ENCODE measurements at regions not wholly inside any gene's neighbourhood (a gene's known extent, or its start where the extent isn't known, plus 50 kb on each side); places are given as distances from the start of the nearest gene placed in this dataset.

- no peaks in the 10 kb centered on the region for H3K4me1 ChIP-seq (ENCODE audit: control insufficient read depth in 4 of 4, insufficient read depth in 4 of 4, low read length in 3 of 4)
- no peaks in the 10 kb centered on the region for H3K27me3 ChIP-seq (ENCODE audit: control insufficient read depth in 4 of 4, insufficient read depth in 4 of 4, low read length in 3 of 4)
- 91% methylated on average over 4 of the region's 4 CpGs for WGBS
- no peak overlapping the region for H3K4me3 ChIP-seq (ENCODE audit: low read depth in 1 of 3, low read length in 3 of 3)
- H3K36me3 ChIP-seq (ENCODE audit: control insufficient read depth in 4 of 4, insufficient read depth in 3 of 4, low read depth in 1 of 4, low read length in 3 of 4): no peaks in the 10 kb centered on the region
- no peak overlapping the region for H3K9ac ChIP-seq (ENCODE audit: low read depth in 1 of 2, low read length in 2 of 2)
- no peak overlapping the region for H3K27ac ChIP-seq (ENCODE audit: low read depth in 1 of 2, low read length in 2 of 2)
- H3K9me3 ChIP-seq (ENCODE audit: control insufficient read depth in 4 of 4, low read length in 3 of 4): no peaks in the 10 kb centered on the region
- TF ChIP-seq NR2F2 (IDR thresholded peaks at IDR 0.05): no peak
- no peak for TF ChIP-seq HNF4G (IDR thresholded peaks at IDR 0.05)
- no peak for TF ChIP-seq MAX (IDR thresholded peaks at IDR 0.05)
- TF ChIP-seq TAF1 (conservative IDR thresholded peaks at IDR 0.05): no peak
- no peak for TF ChIP-seq HNF4A (conservative IDR thresholded peaks at IDR 0.05)
- no peak for TF ChIP-seq RXRA (IDR thresholded peaks at IDR 0.05)
- TF ChIP-seq GABPA (IDR thresholded peaks at IDR 0.05 in 1 of 2, conservative IDR thresholded peaks at IDR 0.05 in 1 of 2): no peak
- no peak for TF ChIP-seq SP1 (IDR thresholded peaks at IDR 0.05)
- no peak for TF ChIP-seq REST (IDR thresholded peaks at IDR 0.05)
- DNase-seq (ENCODE audit: low spot score): no peak
Observed at GRCh38 chr5:81837667-81838306, 86.9 kb upstream of the SSBP2 start.

GRCh38 chr5:81835814-81836367 lies 85.0 kb upstream of the SSBP2 start:
- Histone ChIP-seq H3K9me3 (ENCODE audit: control insufficient read depth in 4 of 4, low read length in 3 of 4) (no peaks in the 10 kb centered on the region), H3K36me3 (ENCODE audit: control insufficient read depth in 4 of 4, insufficient read depth in 3 of 4, low read depth in 1 of 4, low read length in 3 of 4) (no peaks in the 10 kb centered on the region), H3K9ac (ENCODE audit: low read depth in 1 of 2, low read length in 2 of 2) (no peak overlapping the region), H3K27me3 (ENCODE audit: control insufficient read depth in 4 of 4, insufficient read depth in 4 of 4, low read length in 3 of 4) (no peaks in the 10 kb centered on the region), H3K27ac (ENCODE audit: low read depth in 1 of 2, low read length in 2 of 2) (no peak overlapping the region), H3K4me3 (ENCODE audit: low read depth in 1 of 3, low read length in 3 of 3) (no peak overlapping the region), H3K4me1 (ENCODE audit: control insufficient read depth in 4 of 4, insufficient read depth in 4 of 4, low read length in 3 of 4) (no peaks in the 10 kb centered on the region)
- WGBS: 88% methylated on average over 4 of the region's 4 CpGs
- no peak for DNase-seq (ENCODE audit: low spot score)
- TF ChIP-seq YY1 (IDR thresholded peaks at IDR 0.05) (no peak), GABPA (IDR thresholded peaks at IDR 0.05 in 1 of 2, conservative IDR thresholded peaks at IDR 0.05 in 1 of 2) (no peak), FOXA1 (IDR thresholded peaks at IDR 0.05) (no peak), CTCF (IDR thresholded peaks at IDR 0.05; ENCODE audit: low read depth, low read length, missing input control) (no peak), HNF4A (conservative IDR thresholded peaks at IDR 0.05) (no peak), RAD21 (IDR thresholded peaks at IDR 0.05) (no peak), MAX (IDR thresholded peaks at IDR 0.05) (no peak), RXRA (IDR thresholded peaks at IDR 0.05) (no peak), SP1 (IDR thresholded peaks at IDR 0.05) (no peak), JUND (IDR thresholded peaks at IDR 0.05) (no peak), NR2F2 (IDR thresholded peaks at IDR 0.05) (no peak), EGR1 (IDR thresholded peaks at IDR 0.05; ENCODE audit: low read depth in 2 of 2) (no peak), TAF1 (conservative IDR thresholded peaks at IDR 0.05) (no peak), ATF3 (IDR thresholded peaks at IDR 0.05) (no peak), HNF4G (IDR thresholded peaks at IDR 0.05) (no peak), REST (IDR thresholded peaks at IDR 0.05) (no peak), ZBTB33 (IDR thresholded peaks at IDR 0.05) (no peak), FOXA2 (IDR thresholded peaks at IDR 0.05) (no peak)
